K562 (cell line): ENCODE measurements at regions not wholly inside any gene's neighbourhood (a gene's known extent, or its start where the extent isn't known, plus 50 kb on each side); places are given as distances from the start of the nearest gene placed in this dataset.

Experiments
- BACH1 ChIP-seq: fragments of 200-800 bp; sonication (Bioruptor generic); IDR thresholded peaks from 2 replicates; pipeline ENCODE4 v1.6.1; 2016; ENCODE audit warnings: missing genetic modification characterization, missing compliant biosample characterization
- BRF2 ChIP-seq: IDR thresholded peaks from 3 replicates; pipeline ENCODE4 v1.6.1; 2011; ENCODE audit warnings: borderline replicate concordance, mild to moderate bottlenecking; ENCODE audit not compliant: insufficient read length, insufficient read depth
- C11orf30 ChIP-seq: fragments of 450-650 bp; IDR thresholded peaks from 2 replicates; pipeline ENCODE4 v1.6.1; 2016; ENCODE audit warnings: low read depth, mild to moderate bottlenecking
- EHMT2 ChIP-seq: fragments of 450-650 bp; IDR thresholded peaks from 2 replicates; pipeline ENCODE4 v1.6.1; 2018; ENCODE audit warnings: antibody characterized with exemption
- KAT2B ChIP-seq: IDR thresholded peaks from one replicate; pipeline ENCODE4 v1.6.1; 2012; ENCODE audit warnings: low read depth, mild to moderate bottlenecking, control low read depth, inconsistent platforms, low read length, moderate library complexity
- MIER1 ChIP-seq: fragments of 450-650 bp; IDR thresholded peaks from 2 replicates; pipeline ENCODE4 v1.6.1; 2016; ENCODE audit warnings: antibody characterized with exemption, mild to moderate bottlenecking, low read depth
- MYNN ChIP-seq, 2 experiments: sonication (generic); formaldehyde crosslinking in 1 of 2; IDR thresholded peaks; 2 replicates each; pipeline versions ENCODE4 v1.5.0 to v1.6.1; 2016 to 2020; ENCODE audit warnings: antibody characterized with exemption in 1 of 2, missing genetic modification reagents in 1 of 2
- NCOA4 ChIP-seq: fragments of 450-650 bp; IDR thresholded peaks from 2 replicates; pipeline ENCODE4 v1.6.1; 2018; ENCODE audit warnings: mild to moderate bottlenecking; ENCODE audit not compliant: partially characterized antibody
- SAFB2 ChIP-seq: fragments of 200-400 bp; formaldehyde crosslinking; IDR thresholded peaks from 2 replicates; pipeline ENCODE4 v1.6.1; 2018; ENCODE audit warnings: borderline replicate concordance, low read length, low read depth, moderate library complexity; ENCODE audit not compliant: severe bottlenecking
- ZNF764 ChIP-seq: fragments of 250-450 bp; sonication (Bioruptor Pico); IDR thresholded peaks from 2 replicates; pipeline ENCODE4 v1.4.0; 2020; ENCODE audit warnings: low read depth, mild to moderate bottlenecking, moderate library complexity
- TF ChIP-seq, protein P1 (sequence below): fragments of 450-650 bp; IDR thresholded peaks from 2 replicates; pipeline ENCODE4 v1.6.1; 2017; ENCODE audit warnings: mild to moderate bottlenecking, moderate library complexity
- TF ChIP-seq, protein P2 (sequence below): fragments of 200-600 bp; sonication (generic); IDR thresholded peaks from one replicate; pipeline ENCODE4 v1.6.1; 2012; ENCODE audit warnings: mild to moderate bottlenecking, low read depth, low read length, inconsistent platforms
- TF ChIP-seq, protein P3 (sequence below): sonication (generic); formaldehyde crosslinking; IDR thresholded peaks from 2 replicates; pipeline ENCODE4 v1.5.0; 2020; ENCODE audit warnings: missing genetic modification reagents

DNA sequence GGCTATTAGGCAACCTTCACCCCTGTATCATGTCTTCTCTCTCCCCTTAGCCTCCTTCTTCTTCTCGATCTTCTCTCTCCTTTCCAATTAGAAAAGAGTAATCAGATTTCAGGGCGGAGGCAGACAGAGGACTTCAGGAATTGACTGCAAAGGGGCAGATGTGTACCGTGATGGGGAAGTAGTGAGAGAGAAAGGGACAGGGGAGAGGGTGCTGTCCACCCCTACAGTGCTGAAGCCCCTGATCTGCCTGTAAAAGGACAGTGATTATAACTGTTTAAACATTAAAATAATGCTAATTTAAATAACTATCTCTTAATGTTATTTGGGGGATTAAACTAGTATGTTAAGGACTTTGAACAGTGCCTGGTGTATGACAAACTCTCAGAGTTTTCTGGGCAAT is 178.5 kb downstream of the ACTR3 start (continued):
- TF ChIP-seq NCOA4: no peak
- TF ChIP-seq ZNF764 (CRISPR knock-in tag): no peak
- TF ChIP-seq, protein P1, sequence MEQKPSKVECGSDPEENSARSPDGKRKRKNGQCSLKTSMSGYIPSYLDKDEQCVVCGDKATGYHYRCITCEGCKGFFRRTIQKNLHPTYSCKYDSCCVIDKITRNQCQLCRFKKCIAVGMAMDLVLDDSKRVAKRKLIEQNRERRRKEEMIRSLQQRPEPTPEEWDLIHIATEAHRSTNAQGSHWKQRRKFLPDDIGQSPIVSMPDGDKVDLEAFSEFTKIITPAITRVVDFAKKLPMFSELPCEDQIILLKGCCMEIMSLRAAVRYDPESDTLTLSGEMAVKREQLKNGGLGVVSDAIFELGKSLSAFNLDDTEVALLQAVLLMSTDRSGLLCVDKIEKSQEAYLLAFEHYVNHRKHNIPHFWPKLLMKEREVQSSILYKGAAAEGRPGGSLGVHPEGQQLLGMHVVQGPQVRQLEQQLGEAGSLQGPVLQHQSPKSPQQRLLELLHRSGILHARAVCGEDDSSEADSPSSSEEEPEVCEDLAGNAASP: no peak
- TF ChIP-seq KAT2B: no peak
- peak; percentile 78; the same call in 1 of the 2 replicates for TF ChIP-seq MIER1
- TF ChIP-seq, protein P2, sequence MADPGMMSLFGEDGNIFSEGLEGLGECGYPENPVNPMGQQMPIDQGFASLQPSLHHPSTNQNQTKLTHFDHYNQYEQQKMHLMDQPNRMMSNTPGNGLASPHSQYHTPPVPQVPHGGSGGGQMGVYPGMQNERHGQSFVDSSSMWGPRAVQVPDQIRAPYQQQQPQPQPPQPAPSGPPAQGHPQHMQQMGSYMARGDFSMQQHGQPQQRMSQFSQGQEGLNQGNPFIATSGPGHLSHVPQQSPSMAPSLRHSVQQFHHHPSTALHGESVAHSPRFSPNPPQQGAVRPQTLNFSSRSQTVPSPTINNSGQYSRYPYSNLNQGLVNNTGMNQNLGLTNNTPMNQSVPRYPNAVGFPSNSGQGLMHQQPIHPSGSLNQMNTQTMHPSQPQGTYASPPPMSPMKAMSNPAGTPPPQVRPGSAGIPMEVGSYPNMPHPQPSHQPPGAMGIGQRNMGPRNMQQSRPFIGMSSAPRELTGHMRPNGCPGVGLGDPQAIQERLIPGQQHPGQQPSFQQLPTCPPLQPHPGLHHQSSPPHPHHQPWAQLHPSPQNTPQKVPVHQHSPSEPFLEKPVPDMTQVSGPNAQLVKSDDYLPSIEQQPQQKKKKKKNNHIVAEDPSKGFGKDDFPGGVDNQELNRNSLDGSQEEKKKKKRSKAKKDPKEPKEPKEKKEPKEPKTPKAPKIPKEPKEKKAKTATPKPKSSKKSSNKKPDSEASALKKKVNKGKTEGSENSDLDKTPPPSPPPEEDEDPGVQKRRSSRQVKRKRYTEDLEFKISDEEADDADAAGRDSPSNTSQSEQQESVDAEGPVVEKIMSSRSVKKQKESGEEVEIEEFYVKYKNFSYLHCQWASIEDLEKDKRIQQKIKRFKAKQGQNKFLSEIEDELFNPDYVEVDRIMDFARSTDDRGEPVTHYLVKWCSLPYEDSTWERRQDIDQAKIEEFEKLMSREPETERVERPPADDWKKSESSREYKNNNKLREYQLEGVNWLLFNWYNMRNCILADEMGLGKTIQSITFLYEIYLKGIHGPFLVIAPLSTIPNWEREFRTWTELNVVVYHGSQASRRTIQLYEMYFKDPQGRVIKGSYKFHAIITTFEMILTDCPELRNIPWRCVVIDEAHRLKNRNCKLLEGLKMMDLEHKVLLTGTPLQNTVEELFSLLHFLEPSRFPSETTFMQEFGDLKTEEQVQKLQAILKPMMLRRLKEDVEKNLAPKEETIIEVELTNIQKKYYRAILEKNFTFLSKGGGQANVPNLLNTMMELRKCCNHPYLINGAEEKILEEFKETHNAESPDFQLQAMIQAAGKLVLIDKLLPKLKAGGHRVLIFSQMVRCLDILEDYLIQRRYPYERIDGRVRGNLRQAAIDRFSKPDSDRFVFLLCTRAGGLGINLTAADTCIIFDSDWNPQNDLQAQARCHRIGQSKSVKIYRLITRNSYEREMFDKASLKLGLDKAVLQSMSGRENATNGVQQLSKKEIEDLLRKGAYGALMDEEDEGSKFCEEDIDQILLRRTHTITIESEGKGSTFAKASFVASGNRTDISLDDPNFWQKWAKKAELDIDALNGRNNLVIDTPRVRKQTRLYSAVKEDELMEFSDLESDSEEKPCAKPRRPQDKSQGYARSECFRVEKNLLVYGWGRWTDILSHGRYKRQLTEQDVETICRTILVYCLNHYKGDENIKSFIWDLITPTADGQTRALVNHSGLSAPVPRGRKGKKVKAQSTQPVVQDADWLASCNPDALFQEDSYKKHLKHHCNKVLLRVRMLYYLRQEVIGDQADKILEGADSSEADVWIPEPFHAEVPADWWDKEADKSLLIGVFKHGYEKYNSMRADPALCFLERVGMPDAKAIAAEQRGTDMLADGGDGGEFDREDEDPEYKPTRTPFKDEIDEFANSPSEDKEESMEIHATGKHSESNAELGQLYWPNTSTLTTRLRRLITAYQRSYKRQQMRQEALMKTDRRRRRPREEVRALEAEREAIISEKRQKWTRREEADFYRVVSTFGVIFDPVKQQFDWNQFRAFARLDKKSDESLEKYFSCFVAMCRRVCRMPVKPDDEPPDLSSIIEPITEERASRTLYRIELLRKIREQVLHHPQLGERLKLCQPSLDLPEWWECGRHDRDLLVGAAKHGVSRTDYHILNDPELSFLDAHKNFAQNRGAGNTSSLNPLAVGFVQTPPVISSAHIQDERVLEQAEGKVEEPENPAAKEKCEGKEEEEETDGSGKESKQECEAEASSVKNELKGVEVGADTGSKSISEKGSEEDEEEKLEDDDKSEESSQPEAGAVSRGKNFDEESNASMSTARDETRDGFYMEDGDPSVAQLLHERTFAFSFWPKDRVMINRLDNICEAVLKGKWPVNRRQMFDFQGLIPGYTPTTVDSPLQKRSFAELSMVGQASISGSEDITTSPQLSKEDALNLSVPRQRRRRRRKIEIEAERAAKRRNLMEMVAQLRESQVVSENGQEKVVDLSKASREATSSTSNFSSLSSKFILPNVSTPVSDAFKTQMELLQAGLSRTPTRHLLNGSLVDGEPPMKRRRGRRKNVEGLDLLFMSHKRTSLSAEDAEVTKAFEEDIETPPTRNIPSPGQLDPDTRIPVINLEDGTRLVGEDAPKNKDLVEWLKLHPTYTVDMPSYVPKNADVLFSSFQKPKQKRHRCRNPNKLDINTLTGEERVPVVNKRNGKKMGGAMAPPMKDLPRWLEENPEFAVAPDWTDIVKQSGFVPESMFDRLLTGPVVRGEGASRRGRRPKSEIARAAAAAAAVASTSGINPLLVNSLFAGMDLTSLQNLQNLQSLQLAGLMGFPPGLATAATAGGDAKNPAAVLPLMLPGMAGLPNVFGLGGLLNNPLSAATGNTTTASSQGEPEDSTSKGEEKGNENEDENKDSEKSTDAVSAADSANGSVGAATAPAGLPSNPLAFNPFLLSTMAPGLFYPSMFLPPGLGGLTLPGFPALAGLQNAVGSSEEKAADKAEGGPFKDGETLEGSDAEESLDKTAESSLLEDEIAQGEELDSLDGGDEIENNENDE: no peak
- no peak for TF ChIP-seq BACH1 (tag)
- TF ChIP-seq C11orf30: no peak
- TF ChIP-seq MYNN (IDR thresholded peaks at IDR 0.05): no peak
- TF ChIP-seq MYNN (CRISPR knock-in tag; IDR thresholded peaks at IDR 0.05): no peak
- TF ChIP-seq EHMT2: peak; percentile 92
- no peak for TF ChIP-seq BRF2
- TF ChIP-seq SAFB2: no peak
- TF ChIP-seq, protein P3, sequence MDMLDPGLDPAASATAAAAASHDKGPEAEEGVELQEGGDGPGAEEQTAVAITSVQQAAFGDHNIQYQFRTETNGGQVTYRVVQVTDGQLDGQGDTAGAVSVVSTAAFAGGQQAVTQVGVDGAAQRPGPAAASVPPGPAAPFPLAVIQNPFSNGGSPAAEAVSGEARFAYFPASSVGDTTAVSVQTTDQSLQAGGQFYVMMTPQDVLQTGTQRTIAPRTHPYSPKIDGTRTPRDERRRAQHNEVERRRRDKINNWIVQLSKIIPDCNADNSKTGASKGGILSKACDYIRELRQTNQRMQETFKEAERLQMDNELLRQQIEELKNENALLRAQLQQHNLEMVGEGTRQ (CRISPR knock-in tag): no peak
